ENCODE measurements at regions not wholly inside any gene's neighbourhood (a gene's known extent, or its start where the extent isn't known, plus 50 kb on each side); places are given as distances from the start of the nearest gene placed in this dataset.

DNA sequence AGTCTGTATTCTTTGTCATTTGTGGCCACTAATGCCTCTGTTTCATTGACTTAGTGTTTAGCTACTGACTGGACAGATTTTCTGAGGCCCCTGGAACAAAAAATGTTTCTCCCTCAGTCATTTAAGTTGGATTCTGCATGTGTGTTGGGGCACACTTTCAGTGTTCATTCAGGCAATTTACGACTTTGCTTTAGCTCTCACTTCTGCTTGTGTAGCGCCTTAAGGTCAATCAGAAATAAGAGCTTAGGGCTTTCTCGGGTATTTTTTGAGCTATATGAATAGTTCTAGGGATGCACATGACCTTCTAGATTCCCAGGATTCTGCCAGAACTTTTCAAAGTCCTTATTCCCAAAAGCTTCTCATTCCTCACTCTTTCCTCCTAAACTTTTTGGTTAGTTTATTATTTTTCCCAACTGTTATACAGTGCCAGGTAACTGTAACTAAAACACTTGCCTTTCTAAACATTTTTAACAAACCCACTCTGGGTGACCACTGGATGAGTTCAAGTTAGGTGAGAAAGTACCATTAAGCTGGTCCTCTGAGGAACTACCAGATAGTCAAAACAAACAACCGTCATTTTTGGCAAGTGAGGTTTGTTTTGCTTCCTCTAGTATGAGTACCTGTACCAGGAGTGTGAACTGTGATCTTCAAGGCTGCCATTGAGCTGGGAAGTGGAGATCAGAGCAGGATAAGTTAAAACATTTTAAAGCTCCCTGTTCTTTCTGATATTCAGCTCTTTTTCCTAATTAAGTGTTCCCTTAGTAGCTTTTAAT, 571.3 kb upstream of the TLE4 start:
- DNase-seq, result no peak

DNA sequence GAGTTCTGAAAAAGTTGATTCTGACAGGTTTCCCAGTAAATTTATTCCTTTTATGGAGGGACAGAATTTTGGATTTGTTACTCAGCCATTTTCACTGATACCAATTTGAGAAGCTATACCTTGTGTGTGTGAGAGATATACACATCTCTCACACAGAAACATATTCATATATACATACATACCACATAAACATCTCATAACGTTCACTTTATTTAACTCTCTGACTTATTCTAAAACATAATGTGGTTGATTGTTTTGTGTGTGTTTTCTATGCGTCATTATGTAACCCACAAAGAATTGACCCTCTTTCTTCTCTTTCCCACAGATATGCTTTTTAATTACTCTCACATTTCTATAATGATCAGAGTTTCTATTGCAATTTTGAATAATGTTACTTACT, 570.8 kb upstream of the TLE4 start:
- no peak for DNase-seq

DNA sequence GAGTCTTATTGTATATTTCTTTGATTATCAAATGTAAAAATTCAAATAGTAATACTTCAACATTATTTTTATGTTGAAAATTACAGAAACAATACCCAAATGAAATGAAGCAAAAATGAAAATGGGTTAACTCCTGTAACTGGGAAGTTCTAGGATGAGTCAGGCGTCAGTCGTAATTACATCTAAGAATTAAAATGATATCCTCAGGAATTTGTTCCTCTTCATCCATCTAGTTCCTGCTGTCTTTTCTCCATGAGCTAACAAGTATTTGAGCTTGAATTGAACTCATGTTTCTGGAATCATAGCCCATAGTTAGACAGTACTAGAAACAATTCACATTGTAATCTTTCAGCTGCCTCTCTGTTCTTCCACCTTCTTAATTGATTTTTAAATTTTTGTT, 568.3 kb upstream of the TLE4 start:
- no peak for DNase-seq

DNA sequence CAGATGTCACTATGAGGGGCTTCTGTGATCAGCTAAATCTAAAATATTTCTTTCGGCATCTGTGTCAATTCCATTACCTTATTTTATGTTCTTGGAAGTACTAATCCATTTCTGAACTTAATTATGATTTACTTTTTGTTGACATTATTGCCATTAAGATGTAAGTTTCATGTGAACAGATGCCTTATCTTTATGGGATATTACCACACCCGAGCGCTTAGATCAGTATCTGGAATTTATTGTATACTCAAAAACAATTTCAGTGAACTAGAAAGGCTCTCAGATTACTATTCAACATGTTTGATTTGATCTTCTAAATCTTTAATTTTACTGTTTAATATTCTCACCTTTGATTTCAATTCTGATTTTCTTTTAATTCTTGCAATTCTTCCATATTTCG, 567.7 kb upstream of the TLE4 start:
- DNase-seq, result no peak

DNA sequence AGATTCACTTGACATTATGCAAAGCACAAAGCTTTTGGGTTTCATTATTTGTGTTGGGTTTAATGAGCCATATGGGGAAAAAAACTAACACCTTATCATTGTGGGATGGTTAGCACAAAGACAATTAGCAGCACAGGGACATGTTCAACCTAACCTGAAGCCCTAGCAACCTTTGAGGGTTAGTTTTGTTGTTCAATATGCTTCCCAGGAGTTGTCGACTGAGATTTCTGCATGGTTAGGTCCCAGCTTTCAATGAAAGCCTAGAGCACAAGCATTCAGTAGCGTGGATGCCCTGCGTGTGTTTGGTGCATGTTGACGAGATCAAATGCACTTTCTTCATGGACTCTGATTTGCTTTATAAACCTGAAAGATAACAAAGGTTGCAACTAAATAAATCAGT, 565.2 kb upstream of the TLE4 start:
- DNase-seq, result no peak

DNA sequence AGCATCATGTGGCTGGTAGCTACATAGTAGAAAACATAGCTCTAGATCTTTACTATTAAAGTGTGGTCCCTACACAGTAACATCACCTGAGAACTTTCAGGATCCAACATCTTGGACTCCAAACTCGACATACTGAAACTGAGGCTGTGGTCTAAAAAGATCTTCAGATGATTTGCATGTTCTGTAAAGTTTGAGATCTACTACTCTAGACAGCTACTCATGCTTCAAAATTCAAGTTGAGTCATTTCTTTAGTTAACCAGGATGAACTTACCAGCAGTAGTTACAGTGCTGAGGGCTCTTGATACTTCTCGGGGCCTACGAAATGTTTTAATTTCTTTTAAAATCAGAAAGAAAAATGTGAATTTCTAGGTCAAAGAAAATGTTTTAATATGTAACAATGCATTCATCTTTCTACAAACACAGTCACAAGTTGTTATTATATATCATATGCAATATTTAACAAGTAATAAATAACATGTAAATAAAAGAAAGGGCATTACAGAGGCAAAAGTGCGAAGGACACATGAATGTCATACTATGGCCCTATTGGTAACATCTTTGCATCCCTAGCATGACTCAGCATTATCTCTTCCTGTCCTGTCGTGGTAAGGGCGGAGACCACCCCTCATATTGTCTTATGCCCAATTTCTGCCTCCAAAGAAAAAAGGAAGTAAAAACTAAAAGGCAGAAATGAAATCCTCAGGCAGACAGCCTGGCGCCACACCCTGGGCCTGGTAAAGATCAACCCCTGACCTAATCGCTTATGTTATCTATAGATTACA, 563.9 kb upstream of the TLE4 start:
- DNase-seq, result no peak

DNA sequence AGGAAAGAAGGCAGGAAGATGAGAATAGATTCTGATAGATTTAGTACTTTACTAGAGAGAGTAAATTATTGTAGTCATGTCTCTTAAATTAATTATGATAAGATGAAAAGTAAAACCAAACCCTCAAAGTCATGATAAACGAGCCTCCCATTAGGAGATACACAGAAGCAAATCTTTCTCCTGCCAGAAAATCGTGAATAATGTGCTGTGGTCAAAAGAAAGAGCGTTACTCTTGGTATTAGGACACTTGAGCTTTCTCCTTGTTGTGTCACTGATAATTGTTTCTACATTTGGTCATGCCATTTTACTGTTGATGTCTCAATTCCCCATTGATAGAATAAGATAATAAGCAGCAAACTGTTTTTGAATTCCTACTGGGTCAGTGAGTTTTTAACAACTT, 562.8 kb upstream of the TLE4 start:
- DNase-seq, result no peak

DNA sequence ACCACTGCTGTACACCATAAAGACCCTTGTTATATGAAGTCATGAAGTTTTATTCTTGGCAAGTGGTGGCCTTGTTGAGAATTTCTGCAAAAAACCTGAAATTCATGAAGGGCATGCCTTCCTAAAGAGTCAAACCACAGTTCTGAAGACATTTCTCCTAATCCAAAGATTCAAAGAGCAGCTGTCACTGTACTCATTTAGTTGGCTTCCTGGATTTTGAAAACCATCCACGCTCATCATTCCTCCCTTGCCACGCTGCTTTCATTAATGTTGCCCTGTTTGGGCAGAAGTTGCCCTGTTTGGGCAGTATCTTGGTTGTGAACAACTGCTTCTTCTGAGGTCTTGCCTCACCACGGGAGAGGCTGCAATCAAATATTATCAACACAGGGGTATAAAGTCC, 560.3 kb upstream of the TLE4 start:
- DNase-seq, result no peak

DNA sequence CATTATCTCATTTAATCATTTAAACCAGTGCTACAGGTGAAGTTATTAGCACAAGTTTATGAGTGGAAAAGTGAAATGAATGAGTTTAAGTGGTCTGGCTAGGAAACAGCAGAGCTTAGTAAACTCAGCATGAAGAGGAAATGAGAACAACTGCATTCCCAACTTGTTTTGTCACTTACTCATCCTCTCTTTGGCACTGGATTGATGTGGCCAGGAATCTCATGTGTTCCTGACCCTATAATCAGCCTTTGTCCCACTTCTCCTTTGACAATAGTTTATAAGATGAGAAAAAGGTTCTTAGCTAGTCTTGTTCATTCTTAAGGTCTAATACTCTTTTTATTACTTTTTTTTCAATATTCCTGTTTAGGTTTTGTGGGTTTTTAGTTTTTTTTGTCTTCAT, 559.2 kb upstream of the TLE4 start:
- DNase-seq, result no peak

DNA sequence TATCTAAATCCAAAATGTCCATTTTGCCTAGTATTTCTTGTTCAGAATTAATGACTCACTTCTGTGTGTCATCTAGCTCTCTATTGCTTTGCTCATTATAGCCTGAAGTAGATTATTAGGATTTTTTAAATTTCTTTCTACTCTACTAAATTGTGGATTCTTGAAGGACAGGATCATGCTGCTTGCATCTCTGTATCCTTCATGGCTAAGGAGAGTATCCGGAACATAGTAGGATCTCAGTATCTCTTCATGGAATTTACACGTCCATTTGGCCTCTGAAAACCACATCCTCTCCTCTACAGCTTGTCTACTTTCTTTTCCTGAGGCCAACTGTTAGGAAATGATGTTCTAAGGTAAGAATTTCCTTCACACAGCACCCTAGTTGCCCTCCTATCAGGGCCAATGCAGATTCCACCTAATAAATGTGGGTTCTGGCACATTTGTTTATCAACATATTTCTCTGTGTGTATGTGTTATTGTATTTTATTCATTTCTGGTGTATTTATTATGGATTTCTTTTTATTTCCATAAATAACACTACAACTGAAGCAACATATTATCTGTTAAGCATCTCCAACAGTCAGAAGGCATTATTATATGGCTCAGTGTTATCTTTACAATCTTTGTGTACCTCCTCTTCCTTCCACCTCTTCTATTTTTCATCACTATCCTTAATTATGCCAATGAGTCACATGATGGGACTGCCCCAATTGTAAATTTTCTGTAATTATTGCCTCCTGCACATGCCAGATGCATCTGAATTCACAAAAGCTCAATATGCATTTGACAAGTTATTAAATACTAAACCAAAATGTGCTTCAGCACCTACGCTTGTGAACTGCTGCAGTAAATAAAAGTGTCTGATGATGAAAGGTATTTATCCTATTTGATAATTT, 557.8 kb upstream of the TLE4 start:
- no peak for DNase-seq

DNA sequence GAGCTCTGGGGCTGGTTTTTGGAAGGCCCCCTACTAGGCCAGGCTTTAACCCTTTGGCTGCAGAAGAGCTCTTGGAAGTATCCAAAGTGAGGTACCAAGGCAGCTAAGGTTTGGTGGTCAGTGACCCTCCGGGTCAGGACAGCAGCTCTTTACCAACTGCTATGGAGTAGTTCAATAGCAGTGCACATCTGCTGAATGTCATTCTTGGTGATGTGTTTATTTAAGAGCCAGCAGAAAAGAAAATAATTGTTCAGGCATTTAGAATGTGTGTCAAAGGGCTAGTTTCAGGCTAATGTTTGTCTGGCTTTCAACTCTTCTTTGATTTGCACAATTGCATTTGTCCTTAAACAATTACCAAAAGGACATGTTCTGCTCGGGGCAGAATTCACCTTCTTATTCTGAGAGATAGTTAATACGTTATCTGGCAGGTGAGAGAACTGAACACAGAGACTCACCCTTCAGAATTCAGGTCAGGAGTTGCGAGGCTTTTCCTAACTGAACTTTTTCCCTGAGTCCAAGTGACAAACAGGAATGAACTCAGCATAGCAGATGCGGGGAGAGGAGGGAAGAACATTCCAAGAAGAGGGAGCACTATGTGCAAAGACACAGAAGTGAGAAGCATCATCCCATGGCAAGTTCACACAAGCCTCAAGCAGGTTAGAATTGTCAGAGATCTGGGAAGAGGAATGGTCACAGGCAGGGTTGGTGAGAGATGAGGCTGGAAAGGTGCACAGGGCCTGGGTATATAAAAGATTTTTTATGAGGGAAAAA, 556.7 kb upstream of the TLE4 start:
- no peak for DNase-seq

DNA sequence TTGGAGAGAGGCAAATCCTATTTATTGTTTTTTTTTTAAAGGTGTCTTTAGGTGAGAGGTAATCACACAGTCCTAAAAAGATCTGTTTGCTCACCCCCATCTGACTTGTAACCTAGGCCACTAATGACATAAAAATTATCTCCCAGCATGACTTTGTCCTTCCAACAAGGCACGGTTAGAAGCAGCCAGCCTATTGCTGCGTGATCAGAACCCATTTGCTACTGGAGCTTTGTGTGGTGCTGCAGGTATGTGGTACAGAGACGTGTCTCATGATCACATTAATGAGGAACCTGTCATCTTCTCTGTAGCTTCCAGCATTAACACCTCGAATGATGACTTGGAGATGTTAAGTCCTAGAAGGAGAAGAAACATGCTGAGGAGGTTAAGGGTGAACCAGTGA, 555.8 kb upstream of the TLE4 start:
- no peak for DNase-seq

DNA sequence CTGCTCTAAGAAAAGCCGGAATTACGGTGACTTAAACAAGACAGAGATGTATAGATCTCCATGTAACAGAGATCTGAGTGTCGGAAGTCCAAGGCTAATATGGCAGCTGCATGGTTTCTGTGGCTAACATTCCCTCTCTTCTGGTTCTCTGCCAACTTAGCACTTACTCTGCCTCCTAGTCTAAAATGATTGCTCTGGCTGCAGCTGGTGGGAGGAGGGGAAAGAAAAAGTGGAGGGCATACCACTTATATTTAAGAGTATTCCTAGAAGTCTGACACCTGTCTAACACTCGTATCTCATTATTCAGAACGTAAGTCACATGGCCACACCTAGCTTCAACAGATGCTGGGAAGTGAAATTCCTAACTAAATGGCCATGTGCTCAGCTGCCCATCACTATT, 551.5 kb upstream of the TLE4 start:
- no peak for DNase-seq

DNA sequence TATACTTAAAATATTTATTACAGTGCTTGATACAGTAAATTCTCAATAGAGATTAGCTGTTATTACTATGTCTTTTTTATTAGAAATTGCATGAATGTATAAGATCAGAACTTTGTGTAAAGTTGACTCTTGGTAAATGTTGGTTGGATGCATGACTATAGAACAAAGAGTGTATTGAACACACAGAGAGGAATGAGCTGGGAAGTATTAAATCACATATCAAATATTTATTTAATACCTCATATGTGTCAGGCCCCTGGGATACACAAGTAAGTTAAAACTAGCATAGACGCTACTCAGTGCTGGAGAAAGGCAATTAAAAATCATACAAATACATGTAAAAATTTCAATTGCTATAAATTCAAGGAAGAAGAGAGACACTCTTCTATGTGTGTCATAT, 550.7 kb upstream of the TLE4 start:
- no peak for DNase-seq

DNA sequence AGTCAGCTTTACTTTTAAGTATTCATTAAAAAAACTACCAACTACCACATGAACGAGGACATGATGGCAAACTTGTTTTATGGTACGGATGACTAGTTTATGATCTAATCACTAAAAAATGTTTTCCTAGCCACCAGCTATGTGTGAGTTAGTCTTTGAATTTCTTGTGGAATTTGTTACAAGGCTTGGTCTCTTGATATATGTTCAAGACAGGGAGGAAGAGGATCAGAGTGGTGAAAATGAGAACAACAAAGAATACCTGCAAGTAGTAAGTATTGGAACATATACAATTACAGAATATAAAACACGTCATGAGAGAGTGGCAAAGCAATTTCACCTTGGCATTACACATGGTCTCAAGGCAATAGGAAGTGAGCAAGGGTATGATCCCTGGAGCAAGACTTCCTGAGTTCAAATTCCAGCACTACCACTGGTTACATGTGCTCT, 548.6 kb upstream of the TLE4 start:
- no peak for DNase-seq

DNA sequence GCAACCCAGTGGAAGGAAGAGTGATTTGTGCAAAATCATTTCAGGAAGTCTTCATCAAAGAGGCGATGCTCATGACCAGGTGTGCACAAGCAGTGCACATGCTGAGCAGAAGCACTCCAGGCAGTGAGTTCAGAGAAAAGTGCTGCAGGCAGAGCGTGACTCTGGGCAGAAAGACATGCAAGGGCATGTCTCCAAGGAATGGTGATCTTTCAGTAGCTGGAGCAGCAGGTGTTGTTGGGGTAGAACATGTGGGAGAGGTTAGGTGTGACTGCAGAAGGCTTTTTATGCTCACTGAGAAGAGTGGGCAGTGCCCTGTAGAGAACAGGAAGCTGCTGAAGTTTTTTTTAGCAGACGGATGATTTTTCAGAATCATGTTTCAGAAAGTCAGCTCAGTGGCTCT, 545.4 kb upstream of the TLE4 start:
- no peak for DNase-seq

DNA sequence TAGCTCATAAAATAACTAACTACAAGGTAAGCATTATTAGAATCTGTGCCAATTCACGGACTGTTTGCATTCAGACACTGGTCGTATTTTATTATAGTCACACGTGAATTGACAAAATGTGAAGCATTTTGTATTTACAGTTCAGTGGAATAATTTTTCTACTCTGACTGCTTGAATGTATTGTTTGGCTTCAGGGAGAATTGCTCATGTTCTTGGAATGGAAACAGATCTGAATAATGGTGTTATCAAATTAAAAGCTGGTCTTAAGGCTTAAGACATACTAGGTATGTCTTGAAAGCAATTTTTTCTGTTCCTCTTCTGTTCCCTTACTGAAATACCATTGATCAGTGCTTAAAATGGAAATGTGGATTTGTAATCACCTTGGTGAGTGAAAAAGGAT, 543.7 kb upstream of the TLE4 start:
- no peak for DNase-seq

DNA sequence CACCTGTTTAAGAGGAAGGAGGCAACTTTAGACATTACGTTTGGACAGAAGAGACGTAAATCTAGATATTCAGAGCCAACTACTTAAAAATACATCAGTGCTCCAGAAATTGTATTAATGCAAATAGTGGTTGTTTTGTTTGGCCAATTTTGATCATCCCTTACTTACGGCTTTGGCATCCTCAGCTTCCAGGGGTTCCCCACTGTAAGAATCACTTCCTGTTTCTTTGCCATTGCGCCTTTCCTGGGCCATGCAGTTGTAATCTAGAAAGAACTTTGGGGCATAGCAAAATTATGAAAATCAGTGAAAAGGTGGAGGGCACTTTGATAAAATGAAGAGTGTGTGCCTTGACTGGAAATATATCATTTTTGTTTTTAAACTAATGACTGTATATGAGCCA, 537.2 kb upstream of the TLE4 start:
- no peak for DNase-seq

DNA sequence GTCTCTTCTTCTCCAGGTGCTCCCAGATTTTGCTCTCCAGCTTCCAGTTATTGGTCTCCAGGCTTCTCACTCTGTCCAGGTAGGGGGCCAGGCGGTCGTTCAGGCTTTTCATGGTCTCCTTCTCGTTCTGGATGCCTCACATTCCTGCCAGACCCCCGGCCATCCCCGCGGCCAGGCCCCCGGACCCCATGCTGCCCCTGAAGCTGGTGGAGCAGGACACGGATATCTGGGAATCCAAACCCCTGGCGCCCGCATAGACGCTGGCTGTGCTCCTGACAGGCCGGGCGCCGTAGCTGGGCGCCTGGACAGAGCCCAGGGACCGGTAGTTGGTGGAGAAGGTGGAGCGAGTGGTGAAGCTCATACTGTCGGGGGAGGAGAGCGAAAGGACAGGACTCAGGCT, 534.4 kb upstream of the TLE4 start:
- DNase-seq, result no peak

DNA sequence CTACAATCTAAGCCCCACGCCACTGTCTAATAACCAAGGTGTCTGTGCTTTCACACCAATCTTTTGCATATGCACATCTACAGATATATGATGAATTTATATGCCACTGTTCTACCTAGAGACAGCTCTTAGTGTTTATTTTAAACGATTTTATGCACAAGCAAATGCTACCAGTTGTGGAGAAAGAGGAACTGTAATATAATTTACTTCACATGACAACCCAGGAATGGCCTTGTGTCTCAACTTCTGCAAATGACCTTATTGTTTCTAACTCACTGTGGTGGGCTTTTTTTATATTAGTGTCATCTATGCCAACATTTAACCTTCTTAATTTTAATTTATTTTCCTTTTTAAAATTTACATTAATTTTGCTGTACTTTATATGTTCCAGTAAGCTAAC, 531.1 kb upstream of the TLE4 start:
- DNase-seq, result no peak

DNA sequence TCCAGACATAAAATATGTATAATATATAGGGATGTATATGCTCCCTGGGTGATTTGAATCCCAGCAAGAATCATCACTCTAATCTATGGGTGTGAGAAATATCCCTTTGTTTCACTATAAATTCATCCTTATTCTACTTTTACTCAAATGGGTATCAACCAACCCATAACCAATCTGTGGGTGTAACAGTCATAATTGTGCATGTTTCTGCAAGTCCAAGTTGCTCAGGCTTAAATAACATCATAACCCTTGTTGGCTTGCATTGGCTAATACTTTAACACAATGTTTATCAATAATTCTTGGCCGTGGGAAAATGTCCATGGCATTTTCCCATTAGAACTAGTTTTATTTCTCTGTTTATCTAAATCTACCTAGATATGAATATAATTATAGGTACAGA, 530.5 kb upstream of the TLE4 start:
- DNase-seq, result no peak

DNA sequence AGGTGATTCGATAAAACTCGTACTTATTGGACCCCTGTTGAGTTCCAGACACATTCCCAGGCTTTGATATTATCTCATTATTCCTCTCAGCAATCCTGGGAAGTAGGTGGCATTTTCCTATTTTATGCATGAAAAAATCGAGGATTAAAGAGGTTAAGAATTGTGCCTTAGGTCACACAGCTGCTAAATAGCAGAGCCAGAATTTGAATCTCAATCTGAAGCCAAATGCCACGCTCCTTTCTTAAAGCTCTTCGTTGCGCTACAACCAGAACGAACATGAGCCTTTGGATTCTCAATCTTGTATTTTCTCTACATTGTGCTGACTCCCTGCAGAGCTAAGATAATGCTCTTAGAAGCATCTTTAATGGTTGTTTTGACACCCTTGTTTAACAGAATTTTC, 527.8 kb upstream of the TLE4 start:
- DNase-seq, result no peak

DNA sequence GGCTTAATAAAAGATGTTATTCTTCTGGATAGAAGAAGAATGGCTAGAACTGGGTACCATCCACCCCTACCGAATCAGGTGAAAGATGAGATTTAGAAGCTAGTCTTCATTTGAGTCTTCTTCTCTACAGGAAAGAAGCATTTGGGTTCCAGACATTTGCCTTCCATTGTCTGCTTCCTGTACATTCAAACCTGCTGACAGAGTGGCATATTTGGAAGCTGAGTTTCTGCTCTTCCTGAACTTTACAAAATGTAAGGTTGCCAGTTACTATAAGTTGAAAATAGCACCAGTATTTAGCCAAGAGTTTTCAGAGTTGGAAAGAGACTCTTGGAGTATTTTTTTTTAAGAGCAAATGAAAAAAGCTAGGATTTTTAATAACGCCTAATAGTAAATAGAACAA, 525.4 kb upstream of the TLE4 start:
- DNase-seq, result no peak
